Brain microvascular endothelial cell (primary cell): ENCODE measurements at regions not wholly inside any gene's neighbourhood (a gene's known extent, or its start where the extent isn't known, plus 50 kb on each side); places are given as distances from the start of the nearest gene placed in this dataset.

Experiments used
- DNase-seq: peaks from one replicate; pipeline ENCODE4 v3.0.0-alpha.2; 2020
- H3K27ac ChIP-seq: fragments of 250-450 bp; sonication (Bioruptor Pico); 2 replicates; pipeline ENCODE4 v1.5.1; 2020; ENCODE audit warnings: mild to moderate bottlenecking, moderate library complexity
- H3K27me3 ChIP-seq: fragments of 250-450 bp; sonication (Bioruptor Pico); replicated peaks from 2 replicates; pipeline ENCODE4 v1.5.1; 2020; ENCODE audit warnings: mild to moderate bottlenecking
- H3K36me3 ChIP-seq: fragments of 250-450 bp; sonication (Bioruptor Pico); replicated peaks from 2 replicates; pipeline ENCODE4 v1.5.1; 2020; ENCODE audit warnings: mild to moderate bottlenecking
- H3K4me3 ChIP-seq: 2 replicates; pipeline ENCODE4 v1.5.1; 2011; ENCODE audit warnings: low read depth, mild to moderate bottlenecking, control low read depth, low read length, moderate library complexity
- in situ Hi-C: cut with HindIII; loops from 2 replicates; pipeline ENCODE4 v1.10.0; 2017; ENCODE audit warnings: low sequenced_read_pairs, low pct_ligation_motif_present
- TF ChIP-seq, protein P1 (sequence below): IDR thresholded peaks from 2 replicates; pipeline ENCODE4 v1.5.1; 2011; ENCODE audit warnings: low read depth, mild to moderate bottlenecking, moderate library complexity, low read length, control low read depth, inconsistent platforms; ENCODE audit errors: missing control alignments

DNA sequence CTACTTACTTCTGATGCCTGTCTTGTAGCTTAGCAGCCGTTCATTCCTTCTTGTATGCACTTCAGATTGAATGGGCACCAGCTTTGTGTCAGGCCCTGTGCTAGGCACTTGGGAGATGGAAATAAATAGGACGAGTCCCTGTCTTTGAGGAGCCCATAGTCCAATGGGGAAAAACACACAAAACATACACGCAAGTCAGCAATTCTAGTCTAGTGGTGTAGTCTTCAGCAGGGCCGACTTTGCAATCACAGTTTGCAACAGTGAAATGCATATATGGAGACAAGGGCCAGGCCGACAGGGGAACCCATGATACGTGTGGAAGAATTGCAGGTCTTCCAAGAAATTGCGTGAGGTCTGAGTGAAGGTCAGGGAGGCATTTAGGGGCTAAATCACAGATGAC, 262.6 kb downstream of the MAF start:
- no peak overlapping the region for H3K4me3 ChIP-seq
- no peak for DNase-seq
- no peak overlapping the region for H3K27ac ChIP-seq
- H3K27me3 ChIP-seq = no peaks in the 10 kb centered on the region
- TF ChIP-seq, protein P1, sequence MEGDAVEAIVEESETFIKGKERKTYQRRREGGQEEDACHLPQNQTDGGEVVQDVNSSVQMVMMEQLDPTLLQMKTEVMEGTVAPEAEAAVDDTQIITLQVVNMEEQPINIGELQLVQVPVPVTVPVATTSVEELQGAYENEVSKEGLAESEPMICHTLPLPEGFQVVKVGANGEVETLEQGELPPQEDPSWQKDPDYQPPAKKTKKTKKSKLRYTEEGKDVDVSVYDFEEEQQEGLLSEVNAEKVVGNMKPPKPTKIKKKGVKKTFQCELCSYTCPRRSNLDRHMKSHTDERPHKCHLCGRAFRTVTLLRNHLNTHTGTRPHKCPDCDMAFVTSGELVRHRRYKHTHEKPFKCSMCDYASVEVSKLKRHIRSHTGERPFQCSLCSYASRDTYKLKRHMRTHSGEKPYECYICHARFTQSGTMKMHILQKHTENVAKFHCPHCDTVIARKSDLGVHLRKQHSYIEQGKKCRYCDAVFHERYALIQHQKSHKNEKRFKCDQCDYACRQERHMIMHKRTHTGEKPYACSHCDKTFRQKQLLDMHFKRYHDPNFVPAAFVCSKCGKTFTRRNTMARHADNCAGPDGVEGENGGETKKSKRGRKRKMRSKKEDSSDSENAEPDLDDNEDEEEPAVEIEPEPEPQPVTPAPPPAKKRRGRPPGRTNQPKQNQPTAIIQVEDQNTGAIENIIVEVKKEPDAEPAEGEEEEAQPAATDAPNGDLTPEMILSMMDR = no peak
- in situ Hi-C loops = no loop called here
- no peaks in the 10 kb centered on the region for H3K36me3 ChIP-seq

DNA sequence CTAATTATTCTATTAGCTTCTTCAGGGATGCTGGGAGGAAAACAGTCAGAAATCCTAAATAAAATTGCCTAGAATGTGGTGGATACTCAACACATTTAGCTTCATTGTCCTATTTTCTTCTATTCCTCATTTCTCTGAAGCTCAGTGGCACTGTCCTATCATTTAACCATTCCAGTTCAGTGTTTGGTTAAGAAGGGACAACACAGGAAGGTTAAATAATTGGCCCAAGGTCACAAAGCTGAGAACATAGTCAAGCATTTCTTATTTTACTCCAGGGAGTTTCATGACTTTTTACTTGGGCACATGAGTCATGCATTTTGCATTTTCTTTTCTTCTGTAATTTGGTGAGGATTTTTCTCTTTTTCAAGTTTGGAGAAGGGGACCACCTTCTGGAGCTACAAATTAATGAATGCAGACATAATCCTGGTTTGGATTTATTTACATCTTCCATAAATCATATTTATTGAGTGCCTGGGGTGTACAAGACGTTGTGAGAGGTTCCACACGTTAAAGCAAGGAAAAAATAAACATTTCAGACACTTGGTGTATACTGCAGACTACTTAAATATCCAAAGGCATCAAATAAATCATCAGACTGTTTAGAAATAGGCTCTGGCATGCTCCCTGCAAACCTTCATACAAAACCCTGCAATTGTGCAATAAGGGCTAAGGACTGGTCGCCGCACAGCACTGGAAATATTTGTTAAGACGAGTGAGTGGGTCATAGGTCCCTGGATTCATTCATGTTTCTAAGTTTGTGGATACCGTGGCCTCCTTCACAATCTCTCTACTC, 263.9 kb downstream of the MAF start:
- H3K27me3 ChIP-seq = no peaks in the 10 kb centered on the region
- in situ Hi-C loops = no loop called here
- no peak for DNase-seq
- TF ChIP-seq, protein P1 = no peak
- no peak overlapping the region for H3K4me3 ChIP-seq
- H3K27ac ChIP-seq = no peak overlapping the region
- no peaks in the 10 kb centered on the region for H3K36me3 ChIP-seq

DNA sequence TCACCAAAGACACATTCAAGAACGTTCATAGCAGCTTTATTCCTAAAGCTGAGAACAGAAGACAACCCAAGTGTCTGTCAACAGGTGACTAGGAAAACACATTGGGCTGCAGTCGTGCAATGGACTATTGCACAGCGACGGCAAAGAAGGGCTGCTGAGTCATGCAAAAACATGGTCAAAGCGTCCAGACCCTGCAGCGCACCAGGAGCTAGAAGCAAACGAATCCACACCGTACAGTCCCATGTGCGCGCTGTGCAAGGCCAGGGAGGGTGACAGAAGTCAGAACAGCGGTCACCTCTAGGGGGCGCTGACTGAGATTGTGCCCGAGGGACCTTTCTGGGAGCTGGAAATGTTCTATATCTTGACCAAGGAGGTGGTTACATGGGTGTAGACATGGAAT, 266.4 kb downstream of the MAF start:
- no peak for DNase-seq
- in situ Hi-C loops = no loop called here
- H3K27ac ChIP-seq = no peak overlapping the region
- TF ChIP-seq, protein P1 = peak; percentile 22
- no peaks in the 10 kb centered on the region for H3K36me3 ChIP-seq
- no peak overlapping the region for H3K4me3 ChIP-seq
- no peaks in the 10 kb centered on the region for H3K27me3 ChIP-seq

GRCh38 chr16:79331066-79331465, 269.5 kb downstream of the MAF start:
- no peak for DNase-seq
- TF ChIP-seq, protein P1 = no peak
- no peaks in the 10 kb centered on the region for H3K27me3 ChIP-seq
- H3K27ac ChIP-seq = no peak overlapping the region
- H3K36me3 ChIP-seq = no peaks in the 10 kb centered on the region
- no peak overlapping the region for H3K4me3 ChIP-seq
- in situ Hi-C loops = no loop called here

- TF ChIP-seq, protein P1 = no peak
- Histone ChIP-seq H3K36me3 (no peaks in the 10 kb centered on the region), H3K27ac (no peak overlapping the region), H3K27me3 (no peaks in the 10 kb centered on the region), H3K4me3 (no peak overlapping the region)
- DNase-seq = no peak
- in situ Hi-C loops = no loop called here
Observed at GRCh38 chr16:79329967-79330366, 270.6 kb downstream of the MAF start.

GRCh38 chr16:79329166-79329521, 271.4 kb downstream of the MAF start:
- H3K4me3 ChIP-seq = no peak overlapping the region
- H3K27ac ChIP-seq = no peak overlapping the region
- no peaks in the 10 kb centered on the region for H3K27me3 ChIP-seq
- DNase-seq = no peak
- H3K36me3 ChIP-seq = no peaks in the 10 kb centered on the region
- in situ Hi-C loops = no loop called here
- TF ChIP-seq, protein P1 = no peak
